IPS-NIHi7 (cell line): ENCODE measurements at regions not wholly inside any gene's neighbourhood (a gene's known extent, or its start where the extent isn't known, plus 50 kb on each side); places are given as distances from the start of the nearest gene placed in this dataset.

ENCODE experiments used
- DNase-seq: peaks from one replicate; pipeline ENCODE4 v3.0.0; 2012; ENCODE audit warnings: mixed read lengths; ENCODE audit errors: extremely low spot score

DNA sequence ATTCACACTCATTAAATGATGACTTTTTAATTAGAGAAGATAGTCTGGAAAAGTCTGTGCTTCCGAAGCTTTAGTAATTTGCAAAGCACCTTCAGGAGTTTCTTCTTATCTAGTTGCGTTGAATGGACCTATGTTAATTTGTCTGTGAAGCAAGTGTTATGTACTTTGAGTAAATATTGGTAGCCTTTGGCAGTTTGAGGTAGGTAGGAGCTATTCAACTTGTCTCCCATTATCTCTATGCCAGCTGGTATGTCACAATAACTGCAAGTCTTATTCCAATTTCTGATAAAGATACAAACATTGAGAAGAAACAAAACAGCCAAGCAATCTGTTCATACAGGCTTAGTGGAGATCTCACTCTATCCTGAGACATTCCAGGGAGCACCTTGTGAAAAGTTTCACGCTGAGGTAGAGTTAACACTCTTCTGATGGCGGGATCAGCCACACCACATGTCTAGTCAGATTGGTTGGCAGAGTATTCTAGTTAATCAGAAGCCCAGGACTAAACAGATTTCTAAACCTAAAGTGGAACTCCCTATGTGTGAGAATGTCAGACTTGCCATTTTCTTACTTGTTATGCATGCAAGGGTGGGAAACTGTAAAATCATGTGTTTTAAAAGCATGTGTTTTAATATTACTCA is 219.8 kb upstream of the MANEA start:
- no peak for DNase-seq

DNA sequence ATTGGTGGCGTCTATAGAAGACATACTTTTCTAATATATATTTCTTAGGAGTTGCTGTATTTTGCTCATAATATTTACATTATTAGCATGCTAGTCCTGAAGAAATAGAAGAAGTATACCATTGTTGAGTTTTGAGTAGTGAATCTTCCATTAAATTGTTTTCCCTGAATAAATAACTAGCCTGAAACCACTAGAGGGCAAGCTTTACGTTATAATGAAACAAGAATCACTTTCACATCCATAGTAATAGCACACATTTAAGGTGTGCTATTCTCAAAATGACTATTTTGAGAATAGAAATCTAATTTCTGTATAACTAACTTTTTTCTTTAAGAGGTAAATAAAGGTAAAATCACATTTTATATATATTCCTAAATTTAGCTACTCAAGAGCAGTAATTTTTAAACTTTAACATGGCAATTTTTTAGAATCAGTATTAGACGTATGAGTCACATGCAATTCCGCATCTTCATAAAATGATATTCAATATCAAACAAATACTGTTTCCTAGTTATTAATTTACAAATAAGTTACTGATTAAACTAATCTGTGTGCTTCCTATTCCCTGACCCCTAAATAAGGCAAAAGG is 213.2 kb upstream of the MANEA start:
- DNase-seq, result peak; percentile 30

DNA sequence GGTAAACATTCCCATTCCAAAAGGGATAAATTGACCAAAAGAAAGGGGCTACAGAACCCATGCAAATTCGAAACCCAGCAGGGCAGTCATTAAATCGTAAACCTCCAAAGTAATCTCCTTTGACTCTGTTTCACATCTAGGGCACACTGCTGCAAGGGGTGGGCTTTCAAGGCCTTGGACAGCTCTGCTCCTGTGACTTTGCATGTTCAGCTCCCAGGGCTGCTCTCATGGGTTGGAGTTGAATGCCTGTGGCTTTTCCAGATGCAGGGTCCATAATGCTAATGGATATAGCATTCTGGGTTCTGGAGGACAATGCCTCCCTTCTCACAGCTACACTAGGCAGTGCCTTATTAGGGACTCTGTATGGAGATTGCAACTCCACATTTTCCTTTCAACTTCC is 211.9 kb upstream of the MANEA start:
- DNase-seq, result no peak

DNA sequence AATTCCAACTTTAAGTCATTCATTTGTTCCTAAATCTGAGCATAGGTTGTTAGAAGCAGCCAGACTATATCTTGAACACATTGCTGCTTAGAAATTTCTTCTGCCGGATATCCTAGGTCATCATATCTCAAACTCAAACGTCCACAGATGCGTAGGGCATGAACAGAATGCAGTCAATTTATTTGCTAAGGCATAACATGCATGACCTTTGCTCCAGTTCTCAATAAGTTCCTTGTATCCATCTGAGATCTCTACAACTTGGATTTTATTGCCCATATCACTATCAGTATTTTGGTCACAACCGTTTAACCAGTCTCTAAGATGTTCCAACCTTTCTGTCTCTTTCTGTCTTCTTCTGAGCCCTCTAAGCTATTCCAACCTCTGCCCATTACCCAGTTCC is 210.9 kb upstream of the MANEA start:
- DNase-seq, result no peak

DNA sequence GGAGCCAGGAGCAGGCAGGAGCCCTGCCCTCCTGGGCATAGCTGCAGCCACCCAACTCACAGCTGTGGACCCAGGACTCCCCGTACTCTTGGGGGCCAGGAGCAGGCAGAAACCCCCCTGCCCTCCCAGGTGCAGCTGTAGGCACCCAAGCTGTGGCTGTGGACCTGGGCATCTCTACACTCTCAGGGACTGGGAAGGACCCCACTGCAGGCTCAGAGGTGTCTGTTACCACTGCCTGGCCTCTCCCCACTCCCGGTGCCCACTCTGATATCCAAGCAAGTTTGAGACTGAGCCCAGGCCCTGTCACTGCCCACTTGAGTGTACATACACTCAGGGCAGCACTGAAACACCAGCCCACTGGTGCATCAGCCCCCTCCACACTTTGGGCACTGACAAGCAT is 193.5 kb upstream of the MANEA start:
- DNase-seq, result no peak

DNA sequence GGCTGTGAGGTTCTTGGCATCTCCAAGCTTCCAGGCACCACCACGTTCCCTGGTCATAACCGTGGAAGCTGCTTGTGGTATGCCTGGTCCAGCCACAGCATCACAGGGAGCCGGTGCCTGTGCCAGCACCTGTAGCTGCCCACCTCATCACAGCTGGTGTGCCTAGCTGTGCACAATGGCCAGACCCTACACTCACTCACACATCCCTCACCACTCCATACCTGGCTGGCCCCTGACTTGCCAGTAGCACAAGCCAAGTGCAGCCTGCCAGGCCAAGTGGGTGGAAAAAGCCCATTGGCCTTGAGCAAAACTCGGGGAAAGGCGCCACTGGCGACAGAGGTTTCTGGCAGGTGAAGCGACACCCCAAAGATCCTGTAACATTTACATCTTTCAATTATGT is 192.3 kb upstream of the MANEA start:
- DNase-seq, result no peak

DNA sequence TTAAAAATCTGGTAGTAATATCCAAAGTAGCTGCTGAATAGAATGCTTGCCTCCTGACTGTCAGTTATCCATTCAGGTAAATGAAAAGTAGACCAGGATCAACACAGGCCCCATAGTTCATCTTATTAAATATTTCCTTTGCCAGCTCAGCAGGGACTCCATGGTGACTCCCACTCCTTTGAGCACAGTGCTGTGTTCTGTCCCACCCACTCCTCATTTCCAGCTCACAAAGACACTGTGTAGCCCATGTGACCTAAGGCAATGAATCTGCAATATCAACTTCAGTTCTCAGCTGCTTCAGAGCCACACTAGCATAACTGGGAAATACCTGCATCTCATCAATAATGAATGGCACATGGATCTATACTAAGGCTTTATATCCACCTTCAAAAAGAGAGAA is 189.5 kb upstream of the MANEA start:
- DNase-seq, result no peak

DNA sequence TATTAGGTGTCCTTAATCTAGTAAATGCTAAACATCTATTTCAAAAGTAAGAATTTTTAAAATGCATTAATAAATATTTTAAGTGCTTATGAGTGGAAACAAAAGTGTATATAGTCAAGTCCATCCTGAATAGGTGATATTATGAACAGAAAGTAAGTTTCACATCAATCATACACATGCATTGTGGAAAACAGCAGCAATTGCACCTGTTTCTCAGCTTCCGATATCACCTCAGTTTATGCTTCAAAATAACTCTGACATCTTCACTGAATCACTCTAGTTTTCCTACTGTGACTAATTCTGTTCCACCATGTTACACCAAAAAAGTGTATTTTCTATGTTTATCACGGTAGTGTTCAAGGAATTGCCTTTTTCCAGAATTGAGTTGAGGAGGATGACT is 172.6 kb upstream of the MANEA start:
- DNase-seq, result no peak

DNA sequence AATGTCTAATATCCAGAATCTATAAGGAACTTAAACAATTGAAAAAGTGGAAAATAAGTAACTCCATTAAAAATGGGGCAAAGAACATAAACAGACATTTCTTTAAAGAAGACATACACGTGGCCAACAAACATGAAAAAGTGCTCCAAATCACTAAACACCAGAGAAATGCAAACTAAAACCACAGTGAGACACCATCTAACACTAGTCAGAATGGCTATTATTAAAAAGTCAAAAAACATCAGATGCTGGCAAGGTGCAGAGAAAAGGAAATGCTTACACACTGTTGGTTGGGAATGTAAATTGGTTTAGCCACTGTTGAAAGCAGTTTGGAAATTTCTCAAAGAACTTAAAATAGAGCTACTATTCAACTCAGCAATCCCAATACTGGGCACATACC is 169.2 kb upstream of the MANEA start:
- no peak for DNase-seq

DNA sequence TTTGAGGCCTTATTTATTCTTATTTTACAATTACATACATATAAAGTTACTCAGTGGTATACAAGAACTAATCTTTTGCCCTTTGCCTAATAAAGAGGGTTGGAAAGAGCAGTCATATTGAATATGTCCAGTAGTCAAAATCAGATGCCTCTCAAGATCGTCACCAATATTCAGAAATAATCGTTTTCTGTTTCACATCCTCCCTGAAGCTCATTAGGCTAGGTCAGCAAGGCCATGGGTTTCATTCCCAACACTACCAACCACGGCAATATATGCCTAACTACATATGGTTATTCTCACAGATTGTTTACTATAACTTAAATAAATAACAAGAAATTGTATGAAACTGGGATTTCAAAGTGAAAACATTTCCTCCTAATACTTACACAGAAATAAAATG is 167.2 kb upstream of the MANEA start:
- DNase-seq, result no peak

DNA sequence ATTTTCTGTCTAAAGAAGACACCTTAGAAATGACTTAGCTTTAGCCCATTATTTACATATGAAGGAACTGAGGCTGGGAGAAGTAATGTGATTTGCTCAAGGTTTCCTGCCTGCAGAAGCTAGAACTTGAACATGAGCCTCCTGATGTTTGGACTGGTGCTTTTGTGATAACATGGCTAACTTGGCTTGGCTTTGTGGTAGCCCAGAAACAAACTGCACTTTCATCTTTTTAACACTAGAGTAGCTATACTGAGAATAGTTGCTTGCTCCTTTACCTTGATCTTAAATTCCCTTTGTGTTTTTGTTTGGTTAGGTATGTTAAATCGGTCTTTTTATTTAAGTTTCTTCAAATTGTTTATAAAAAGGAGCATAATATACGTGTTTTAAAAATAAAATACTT is 163.5 kb upstream of the MANEA start:
- DNase-seq, result peak; percentile 22

DNA sequence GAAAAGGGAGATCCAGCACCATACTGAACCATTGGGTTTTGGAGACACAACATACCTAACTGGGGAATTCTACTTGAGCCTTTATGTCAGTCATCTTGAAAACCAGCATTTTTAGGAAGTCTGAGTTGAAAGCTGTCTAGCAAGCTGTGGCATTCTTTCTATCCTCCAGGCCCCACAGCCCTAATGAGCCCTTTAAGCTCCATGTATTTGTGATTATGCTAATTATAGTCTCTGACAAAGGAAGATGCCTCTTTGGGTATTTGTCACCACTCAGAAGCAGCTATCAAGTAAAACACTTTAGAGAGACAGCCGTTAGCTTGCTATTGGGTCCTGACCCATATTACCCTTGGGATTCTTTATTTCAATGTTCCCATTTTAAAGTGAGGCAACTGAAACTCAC is 159.5 kb upstream of the MANEA start:
- DNase-seq, result no peak

DNA sequence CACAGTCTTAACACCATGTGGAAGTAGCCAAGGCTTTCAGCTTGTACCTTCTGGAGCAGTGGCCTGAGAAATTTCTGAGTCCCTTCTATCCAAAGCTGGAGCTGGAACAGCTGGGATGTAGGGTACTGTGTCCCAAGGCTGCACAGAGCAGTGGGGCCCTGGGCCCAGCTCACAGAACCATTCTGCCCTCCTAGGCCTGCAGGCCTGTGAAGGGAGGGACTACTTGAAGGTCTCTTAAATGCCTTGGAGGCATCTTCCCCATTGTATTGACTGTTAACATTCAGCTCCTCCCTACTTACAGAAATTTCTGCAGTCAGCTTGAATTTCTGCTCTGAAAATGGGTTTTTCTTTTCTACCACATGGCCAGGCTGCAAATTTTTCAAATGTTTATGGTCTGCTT is 156.5 kb upstream of the MANEA start:
- no peak for DNase-seq

DNA sequence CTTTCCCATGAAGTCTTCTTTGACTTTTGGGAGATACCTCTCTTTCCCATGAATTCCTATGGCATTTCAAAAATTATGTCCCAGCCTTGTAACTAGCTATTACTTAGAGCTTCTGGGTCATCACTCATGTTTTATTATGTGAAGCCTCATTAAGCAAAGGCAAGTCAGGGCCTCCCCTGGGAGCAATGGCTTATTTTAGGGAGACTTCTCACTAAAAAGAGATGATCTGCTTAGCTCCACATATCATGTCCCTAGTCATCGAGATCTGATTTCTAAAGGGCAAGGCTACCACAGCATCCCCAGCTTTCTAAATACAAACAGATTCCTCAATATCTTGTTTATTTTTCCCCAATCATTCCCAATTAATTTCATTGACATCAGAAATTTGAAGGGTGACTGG is 154.0 kb upstream of the MANEA start:
- DNase-seq, result no peak

DNA sequence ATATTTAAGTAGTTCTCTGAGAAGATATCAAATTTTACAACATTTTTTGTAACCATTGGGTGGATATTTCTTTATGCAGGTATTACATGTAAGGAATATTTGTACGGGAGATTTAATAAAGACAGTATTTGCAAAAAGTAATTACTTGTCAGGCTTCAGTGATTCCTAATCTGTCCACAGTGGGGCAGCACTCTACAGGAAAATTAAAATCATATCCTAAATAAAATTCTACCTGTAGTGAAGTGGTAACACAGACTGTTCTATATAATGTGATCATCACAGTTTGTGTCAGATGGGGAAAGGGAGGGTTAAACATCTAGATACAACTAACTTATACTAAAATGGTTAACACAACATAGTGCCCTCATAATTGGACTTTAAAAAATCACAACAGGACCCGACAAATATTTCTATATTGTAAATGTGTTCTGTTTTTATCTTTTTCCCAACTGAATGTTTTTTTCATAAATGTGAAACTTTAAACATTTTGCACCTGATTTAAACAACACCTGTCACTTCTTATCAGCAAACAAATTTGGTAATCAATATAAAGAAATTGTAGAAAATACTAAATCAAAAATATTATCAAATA is 145.6 kb upstream of the MANEA start:
- peak; percentile 30 for DNase-seq

DNA sequence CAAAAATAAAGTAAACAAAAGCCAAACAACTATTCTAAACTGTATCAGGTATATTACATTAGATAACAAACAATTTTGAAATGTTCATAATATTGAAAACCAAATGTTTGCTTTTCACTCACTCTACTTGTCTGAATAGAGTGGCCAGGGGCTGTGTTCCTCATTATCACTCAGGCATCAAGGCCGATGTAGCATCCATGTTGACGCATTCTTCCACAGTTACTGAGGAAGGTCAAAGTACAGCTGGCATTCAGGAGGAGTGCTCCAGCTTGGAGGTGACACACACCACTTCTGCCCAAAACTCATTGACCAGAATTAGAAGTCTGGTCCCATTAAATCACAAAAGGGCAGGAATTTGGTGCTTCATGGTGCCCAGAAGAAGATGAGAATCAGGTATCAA is 137.6 kb upstream of the MANEA start:
- peak; percentile 9 for DNase-seq

DNA sequence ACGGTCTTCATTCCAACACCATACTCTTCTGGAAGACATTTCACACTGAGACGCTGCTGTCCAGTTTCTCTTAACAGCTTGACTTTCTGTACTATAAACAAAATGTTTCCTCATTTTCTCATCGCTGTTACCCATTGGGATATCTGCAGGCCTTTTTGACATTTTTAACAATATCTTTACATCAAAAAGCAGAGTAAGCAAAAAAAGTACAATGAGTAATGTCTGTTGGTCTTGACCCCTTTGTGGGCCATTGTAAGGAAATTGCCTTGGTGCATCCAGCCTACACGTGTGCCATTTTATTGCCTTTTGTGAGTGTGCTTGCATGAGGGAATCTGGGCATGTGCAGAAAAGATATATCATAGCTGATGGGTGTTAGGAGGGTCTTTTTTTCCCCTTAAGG is 129.1 kb upstream of the MANEA start:
- DNase-seq, result no peak

DNA sequence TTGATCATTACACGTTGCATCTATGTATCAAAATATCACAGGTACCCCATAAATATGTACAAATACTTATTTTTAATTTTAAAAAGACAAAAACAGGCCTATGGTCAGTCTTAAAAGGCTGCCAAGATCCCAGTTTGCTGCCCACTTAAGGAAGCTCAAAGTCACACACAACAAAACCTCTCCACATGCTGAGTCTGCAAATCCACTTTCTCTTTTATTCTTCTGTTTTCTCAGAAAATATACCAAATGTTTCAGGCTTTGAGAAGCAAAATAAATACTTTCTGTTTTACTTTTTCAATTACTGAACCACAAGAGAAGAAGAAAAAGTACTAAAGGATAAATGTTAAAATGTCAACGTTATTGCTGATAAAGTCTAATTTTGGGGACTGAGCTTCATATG is 107.8 kb upstream of the MANEA start:
- no peak for DNase-seq

DNA sequence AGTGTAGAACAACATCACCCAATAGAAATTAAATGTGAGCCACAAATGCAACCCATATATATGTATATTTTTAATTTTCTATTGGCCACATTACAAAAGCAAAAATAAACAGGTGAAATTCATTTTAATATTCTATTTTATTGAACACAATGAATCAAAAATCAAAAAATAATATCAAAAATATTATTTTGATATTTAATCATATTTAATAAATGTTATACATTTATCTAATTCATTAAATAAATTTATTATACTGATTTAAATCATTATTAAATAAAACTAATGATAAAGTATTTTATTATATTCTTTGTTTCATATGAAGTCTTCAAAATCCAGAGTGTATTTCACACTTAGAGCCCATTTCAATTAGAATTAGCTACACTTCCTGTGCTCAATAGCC is 98.4 kb upstream of the MANEA start:
- no peak for DNase-seq

DNA sequence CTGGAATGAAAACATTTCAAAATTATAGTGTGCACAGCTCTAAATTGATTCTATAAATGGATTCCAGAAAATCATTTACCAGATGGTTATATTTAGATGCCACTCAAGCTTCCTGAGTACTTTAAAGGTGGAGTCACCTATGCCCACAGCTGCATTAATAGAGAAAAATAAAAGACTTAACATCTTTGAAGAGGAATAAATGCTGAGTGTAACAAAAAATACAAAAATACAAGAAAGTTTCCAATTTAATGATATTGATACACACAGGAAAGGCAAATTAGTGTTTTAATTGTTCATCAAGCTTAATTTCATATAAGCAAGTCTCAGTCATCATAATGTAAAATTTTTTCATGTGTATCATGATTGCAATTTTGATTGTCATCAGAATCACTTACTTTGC is 89.5 kb upstream of the MANEA start:
- DNase-seq, result no peak

DNA sequence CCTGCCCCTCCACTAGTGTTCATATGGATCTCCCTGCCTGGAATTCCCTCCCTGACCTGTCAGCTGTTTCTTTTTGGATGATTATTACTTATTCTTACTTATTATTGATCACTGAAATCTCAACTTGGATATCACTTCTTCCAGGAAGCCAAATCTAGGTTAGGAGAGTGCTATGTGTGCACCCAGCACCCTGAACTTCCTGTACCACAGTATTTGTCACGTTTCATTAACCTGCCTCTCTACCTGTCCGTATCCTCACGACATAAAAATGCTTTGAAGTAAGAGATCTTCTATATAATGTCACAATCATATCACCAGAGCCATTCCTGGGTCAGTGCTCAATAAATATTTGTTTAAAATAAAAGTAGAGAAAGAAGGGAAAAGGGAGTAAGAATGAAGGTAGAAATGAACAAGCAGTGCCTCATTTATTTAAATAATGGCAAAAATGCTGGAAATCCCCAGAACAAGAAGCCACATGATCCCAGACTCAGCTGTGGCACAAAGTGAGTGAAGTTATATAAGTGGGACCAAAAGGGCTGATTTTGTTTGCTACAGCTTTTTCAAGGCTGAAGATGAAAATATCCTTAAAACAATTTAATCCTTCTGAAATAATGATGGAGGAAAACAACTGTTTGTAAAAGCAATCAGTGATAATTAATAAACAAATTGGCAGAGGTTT is 88.0 kb upstream of the MANEA start:
- DNase-seq, result no peak

DNA sequence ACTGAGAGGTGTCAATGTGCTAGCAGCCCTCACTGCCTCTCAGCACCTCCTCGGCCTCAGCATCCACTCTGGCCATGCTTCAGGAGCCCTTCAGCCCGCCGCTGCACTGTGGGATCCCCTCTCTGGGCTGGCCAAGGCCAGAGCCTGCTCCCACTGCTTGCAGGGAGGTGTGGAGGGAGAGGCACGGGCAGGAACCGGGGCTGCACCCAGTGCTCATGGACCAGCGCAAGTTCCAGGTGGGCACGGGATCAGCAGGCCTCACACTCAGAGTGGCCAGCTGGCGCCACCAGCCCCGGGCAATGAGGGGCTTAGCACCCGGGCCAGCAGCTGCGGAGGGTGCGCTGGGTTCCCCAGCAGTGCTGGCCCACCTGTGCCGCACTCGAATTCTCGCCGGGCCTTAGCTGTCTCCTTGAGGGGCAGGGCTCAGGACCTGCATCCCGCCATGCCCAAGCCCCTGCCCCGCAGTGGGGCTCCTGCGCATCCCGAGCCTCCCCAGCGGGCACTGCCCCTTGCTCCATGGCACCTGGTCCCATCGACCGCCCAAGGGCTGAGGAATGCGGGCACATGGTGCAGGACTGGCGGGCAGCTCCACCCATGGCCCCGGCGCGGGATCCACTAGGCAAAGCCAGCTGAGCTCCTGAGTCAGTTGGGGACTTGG is 80.4 kb upstream of the MANEA start:
- no peak for DNase-seq
